ENCODE measurements at regions not wholly inside any gene's neighbourhood (a gene's known extent, or its start where the extent isn't known, plus 50 kb on each side); places are given as distances from the start of the nearest gene placed in this dataset.

DNA sequence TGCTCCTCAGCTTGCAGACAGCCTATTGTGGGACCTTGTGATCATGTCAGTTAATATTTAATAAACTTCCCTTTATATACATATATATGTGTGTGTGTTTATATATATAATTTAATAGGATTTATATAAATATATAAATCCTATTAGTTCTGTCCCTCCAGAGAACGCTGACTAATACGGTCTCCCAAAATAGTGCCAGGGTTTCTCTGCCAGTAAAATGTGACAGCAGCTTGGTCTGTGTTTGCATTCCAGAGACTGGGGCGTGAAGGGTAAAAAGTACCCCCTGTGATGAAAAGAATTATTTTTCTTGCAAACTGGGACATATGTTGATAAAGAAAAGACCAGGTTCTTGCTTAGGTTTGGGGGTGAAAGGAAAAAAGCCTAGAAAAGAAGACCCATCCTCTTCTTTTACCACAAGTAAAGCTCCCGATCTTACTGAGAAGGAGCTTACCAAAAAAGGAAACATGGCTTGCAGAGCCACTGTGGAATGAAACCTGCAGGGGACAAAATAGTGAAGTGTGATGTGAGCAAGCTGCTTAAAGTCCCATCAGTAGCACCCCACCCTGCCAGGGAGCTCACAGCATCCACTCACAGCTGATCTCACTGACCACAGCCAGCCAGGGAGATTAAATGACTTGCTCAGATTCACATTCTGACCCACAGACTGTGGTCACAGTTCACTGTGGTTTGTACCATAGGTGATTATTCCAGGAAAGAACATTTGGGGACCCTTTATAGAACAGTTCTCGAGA, 110.9 kb upstream of the RMP24 start:
- no TSS peak for BruUV-seq (replicated peaks)
- CTCF ChIA-PET = interaction anchor here (0.9 kb wide), 1 partner anchor 105 kb away, joined by 3 read pairs; no protein-coding TSS in a partner anchor

More for the DNA sequence above, 110.9 kb upstream of the RMP24 start:
- Histone ChIP-seq H3K27me3 (ENCODE audit: control insufficient read depth in 2 of 2, insufficient read depth in 2 of 2, low read length in 2 of 2) (no peaks in the 10 kb centered on the region), H3K4me3 (replicated peaks in 1 of 3; ENCODE audit: insufficient read depth in 1 of 3, low read depth in 1 of 3, low read length in 3 of 3) (no peak overlapping the region), H3K4me1 (ENCODE audit: control insufficient read depth, extremely low read depth, insufficient read depth, low read length) (no peaks in the 10 kb centered on the region), H4K20me1 (replicated peaks; ENCODE audit: control insufficient read depth, extremely low read depth, insufficient read depth, low read length) (no peaks in the 10 kb centered on the region), H3K9ac (replicated peaks; ENCODE audit: extremely low read depth, insufficient read depth, low read length) (no peak overlapping the region), H2AFZ (ENCODE audit: low read depth, low read length) (no peak overlapping the region), H3K36me3 (ENCODE audit: control insufficient read depth in 2 of 2, extremely low read depth in 1 of 2, insufficient read depth in 2 of 2, low read length in 2 of 2) (no peaks in the 10 kb centered on the region), H3K9me3 (replicated peaks; ENCODE audit: control insufficient read depth, insufficient read depth, low read length) (no peaks in the 10 kb centered on the region), H3K4me2 (ENCODE audit: insufficient read depth, low read length) (no peak overlapping the region), H3K27ac (ENCODE audit: insufficient read depth, low read depth, low read length) (no peak overlapping the region), H3K9me1 (replicated peaks; ENCODE audit: control insufficient read depth, extremely low read depth, insufficient read depth, low read length) (no peaks in the 10 kb centered on the region), H3K79me2 (ENCODE audit: control insufficient read depth, insufficient read depth, low read length) (no peaks in the 10 kb centered on the region)
- dilution Hi-C loops (cut with MboI; ENCODE audit: extremely low pct_ligation_motif_present, low sequenced_read_pairs) = no loop called here
- FAIRE-seq (no peak), DNase-seq (ENCODE audit: low read depth, low spot score) (no peak)
- POLR2A ChIA-PET = no interaction called here
- TF ChIP-seq FOS (IDR thresholded peaks at IDR 0.05; ENCODE audit: borderline replicate concordance, insufficient read depth, low read length) (no peak), GATA2 (IDR thresholded peaks at IDR 0.05; ENCODE audit: insufficient read depth, insufficient read length, low read depth, low read length) (no peak), MYC (IDR thresholded peaks at IDR 0.05; ENCODE audit: low read depth, low read length) (no peak), POLR2AphosphoS5 (IDR thresholded peaks at IDR 0.05; ENCODE audit: insufficient read depth, low read depth, low read length) (no peak), POLR2A (IDR thresholded peaks at IDR 0.05; ENCODE audit: low read depth, low read length) (no peak), JUN (IDR thresholded peaks at IDR 0.05; ENCODE audit: borderline replicate concordance, insufficient read depth, insufficient read length, low read depth) (no peak)
- TF ChIP-seq, protein P1, sequence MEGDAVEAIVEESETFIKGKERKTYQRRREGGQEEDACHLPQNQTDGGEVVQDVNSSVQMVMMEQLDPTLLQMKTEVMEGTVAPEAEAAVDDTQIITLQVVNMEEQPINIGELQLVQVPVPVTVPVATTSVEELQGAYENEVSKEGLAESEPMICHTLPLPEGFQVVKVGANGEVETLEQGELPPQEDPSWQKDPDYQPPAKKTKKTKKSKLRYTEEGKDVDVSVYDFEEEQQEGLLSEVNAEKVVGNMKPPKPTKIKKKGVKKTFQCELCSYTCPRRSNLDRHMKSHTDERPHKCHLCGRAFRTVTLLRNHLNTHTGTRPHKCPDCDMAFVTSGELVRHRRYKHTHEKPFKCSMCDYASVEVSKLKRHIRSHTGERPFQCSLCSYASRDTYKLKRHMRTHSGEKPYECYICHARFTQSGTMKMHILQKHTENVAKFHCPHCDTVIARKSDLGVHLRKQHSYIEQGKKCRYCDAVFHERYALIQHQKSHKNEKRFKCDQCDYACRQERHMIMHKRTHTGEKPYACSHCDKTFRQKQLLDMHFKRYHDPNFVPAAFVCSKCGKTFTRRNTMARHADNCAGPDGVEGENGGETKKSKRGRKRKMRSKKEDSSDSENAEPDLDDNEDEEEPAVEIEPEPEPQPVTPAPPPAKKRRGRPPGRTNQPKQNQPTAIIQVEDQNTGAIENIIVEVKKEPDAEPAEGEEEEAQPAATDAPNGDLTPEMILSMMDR (IDR thresholded peaks at IDR 0.05; ENCODE audit: extremely low read depth in 1 of 2, insufficient read depth in 1 of 2, low read depth in 1 of 2, low read length in 2 of 2) = no peak
- TF ChIP-seq, protein P2, sequence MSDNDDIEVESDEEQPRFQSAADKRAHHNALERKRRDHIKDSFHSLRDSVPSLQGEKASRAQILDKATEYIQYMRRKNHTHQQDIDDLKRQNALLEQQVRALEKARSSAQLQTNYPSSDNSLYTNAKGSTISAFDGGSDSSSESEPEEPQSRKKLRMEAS (IDR thresholded peaks at IDR 0.05; ENCODE audit: insufficient read depth, insufficient read length) = no peak
- intact Hi-C loops (cut with micrococcal nuclease) = no loop called here

Measured in endothelial cell of umbilical vein (primary cell).